SK-N-SH treated with all-trans-retinoic acid at 6 μM for 48 hours (cell line): ENCODE measurements at regions not wholly inside any gene's neighbourhood (a gene's known extent, or its start where the extent isn't known, plus 50 kb on each side); places are given as distances from the start of the nearest gene placed in this dataset.

Source experiments
- OSR1 ChIP-seq: fragments of 250-450 bp; sonication (Bioruptor Pico); IDR thresholded peaks from 2 replicates; pipeline ENCODE4 v1.8.0; 2022; ENCODE audit warnings: moderate library complexity, mild to moderate bottlenecking, inconsistent platforms
- PPARA ChIP-seq: fragments of 250-450 bp; sonication (Bioruptor Pico); IDR thresholded peaks from 2 replicates; pipeline ENCODE4 v1.5.0; 2020; ENCODE audit warnings: mild to moderate bottlenecking, borderline replicate concordance
- ZNF565 ChIP-seq: fragments of 450-650 bp; formaldehyde crosslinking; conservative IDR thresholded peaks from 2 replicates; pipeline ENCODE4 v1.5.0; 2020; ENCODE audit warnings: low read depth, mild to moderate bottlenecking, moderate library complexity
- ZNF70 ChIP-seq: fragments of 450-650 bp; formaldehyde crosslinking; IDR thresholded peaks from 2 replicates; pipeline ENCODE4 v1.5.0; 2020; ENCODE audit warnings: mild to moderate bottlenecking, moderate library complexity
- TF ChIP-seq, protein P1 (sequence below): fragments of 250-450 bp; sonication (Bioruptor Pico); IDR thresholded peaks from 2 replicates; pipeline ENCODE4 v1.8.0; 2020; ENCODE audit warnings: mild to moderate bottlenecking, moderate library complexity, borderline replicate concordance
- TF ChIP-seq, protein P2 (sequence below): fragments of 250-450 bp; sonication (Bioruptor Pico); IDR thresholded peaks from 2 replicates; pipeline ENCODE4 v1.5.1; 2020; ENCODE audit warnings: low read depth, mild to moderate bottlenecking, moderate library complexity

DNA sequence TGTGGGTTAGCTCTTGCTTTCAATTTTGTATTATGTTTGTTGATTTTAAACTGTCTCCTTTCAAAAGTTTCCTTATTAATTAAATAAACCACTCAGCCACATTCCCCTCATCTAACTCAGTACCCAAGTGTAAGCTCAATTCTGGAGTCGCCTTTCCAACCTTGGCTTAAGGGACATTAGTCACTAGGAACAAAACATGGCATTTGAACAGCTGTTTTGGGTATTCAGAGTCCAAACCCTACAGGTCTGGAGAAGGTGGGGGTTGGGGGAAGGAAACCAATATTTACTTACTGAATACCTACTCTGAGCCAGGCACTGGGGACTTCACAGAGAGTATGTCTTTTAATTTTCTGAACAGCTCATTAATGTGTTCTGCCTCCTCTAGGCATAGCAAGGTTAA lies 117.2 kb upstream of the JUN start:
- TF ChIP-seq OSR1 = no peak
- TF ChIP-seq PPARA (CRISPR knock-in tag) = no peak
- TF ChIP-seq, protein P1, sequence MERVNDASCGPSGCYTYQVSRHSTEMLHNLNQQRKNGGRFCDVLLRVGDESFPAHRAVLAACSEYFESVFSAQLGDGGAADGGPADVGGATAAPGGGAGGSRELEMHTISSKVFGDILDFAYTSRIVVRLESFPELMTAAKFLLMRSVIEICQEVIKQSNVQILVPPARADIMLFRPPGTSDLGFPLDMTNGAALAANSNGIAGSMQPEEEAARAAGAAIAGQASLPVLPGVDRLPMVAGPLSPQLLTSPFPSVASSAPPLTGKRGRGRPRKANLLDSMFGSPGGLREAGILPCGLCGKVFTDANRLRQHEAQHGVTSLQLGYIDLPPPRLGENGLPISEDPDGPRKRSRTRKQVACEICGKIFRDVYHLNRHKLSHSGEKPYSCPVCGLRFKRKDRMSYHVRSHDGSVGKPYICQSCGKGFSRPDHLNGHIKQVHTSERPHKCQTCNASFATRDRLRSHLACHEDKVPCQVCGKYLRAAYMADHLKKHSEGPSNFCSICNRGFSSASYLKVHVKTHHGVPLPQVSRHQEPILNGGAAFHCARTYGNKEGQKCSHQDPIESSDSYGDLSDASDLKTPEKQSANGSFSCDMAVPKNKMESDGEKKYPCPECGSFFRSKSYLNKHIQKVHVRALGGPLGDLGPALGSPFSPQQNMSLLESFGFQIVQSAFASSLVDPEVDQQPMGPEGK = no peak
- no peak for TF ChIP-seq ZNF565 (CRISPR knock-in tag)
- TF ChIP-seq, protein P2, sequence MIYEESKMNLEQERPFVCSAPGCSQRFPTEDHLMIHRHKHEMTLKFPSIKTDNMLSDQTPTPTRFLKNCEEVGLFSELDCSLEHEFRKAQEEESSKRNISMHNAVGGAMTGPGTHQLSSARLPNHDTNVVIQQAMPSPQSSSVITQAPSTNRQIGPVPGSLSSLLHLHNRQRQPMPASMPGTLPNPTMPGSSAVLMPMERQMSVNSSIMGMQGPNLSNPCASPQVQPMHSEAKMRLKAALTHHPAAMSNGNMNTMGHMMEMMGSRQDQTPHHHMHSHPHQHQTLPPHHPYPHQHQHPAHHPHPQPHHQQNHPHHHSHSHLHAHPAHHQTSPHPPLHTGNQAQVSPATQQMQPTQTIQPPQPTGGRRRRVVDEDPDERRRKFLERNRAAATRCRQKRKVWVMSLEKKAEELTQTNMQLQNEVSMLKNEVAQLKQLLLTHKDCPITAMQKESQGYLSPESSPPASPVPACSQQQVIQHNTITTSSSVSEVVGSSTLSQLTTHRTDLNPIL (CRISPR knock-in tag) = no peak
- no peak for TF ChIP-seq ZNF70 (CRISPR knock-in tag)
